ENCODE measurements at regions not wholly inside any gene's neighbourhood (a gene's known extent, or its start where the extent isn't known, plus 50 kb on each side); places are given as distances from the start of the nearest gene placed in this dataset.

- no peaks in the 10 kb centered on the region for H3K79me2 ChIP-seq (ENCODE audit: insufficient read depth)
- no peak overlapping the region for H3K9ac ChIP-seq
- H3K4me2 ChIP-seq, result no peak overlapping the region
- no peaks in the 10 kb centered on the region for H3K9me3 ChIP-seq
- H2AFZ ChIP-seq (ENCODE audit: low read depth), result no peak overlapping the region
- H3K4me1 ChIP-seq (ENCODE audit: control insufficient read depth in 1 of 2, insufficient read depth in 2 of 2, low read depth in 1 of 2, low read length in 1 of 2), result no peaks in the 10 kb centered on the region
- no peaks in the 10 kb centered on the region for H3F3A ChIP-seq (replicated peaks; ENCODE audit: insufficient read depth)
- H3K27me3 ChIP-seq (ENCODE audit: insufficient read depth), result no peaks in the 10 kb centered on the region
- H3K4me3 ChIP-seq (ENCODE audit: low read depth in 2 of 2, low read length in 1 of 2), result no peak overlapping the region
- WGBS (ENCODE audit: low lambda C conversion rate), result 0% methylated on average over 2 of the region's 2 CpGs
- H4K20me1 ChIP-seq (ENCODE audit: insufficient read depth), result no peaks in the 10 kb centered on the region
- POLR2A ChIA-PET, result no interaction called here
- TF ChIP-seq NFIC (IDR thresholded peaks at IDR 0.05; ENCODE audit: borderline replicate concordance) (no peak), SMC3 (IDR thresholded peaks at IDR 0.05; ENCODE audit: low read depth, low read length) (no peak), CTCF (IDR thresholded peaks at IDR 0.05) (no peak), MEF2A (IDR thresholded peaks at IDR 0.05; ENCODE audit: borderline replicate concordance, low read depth) (no peak), EP300 (IDR thresholded peaks at IDR 0.05; ENCODE audit: borderline replicate concordance in 1 of 2, low read depth in 1 of 2, low read length in 1 of 2) (no peak), EZH2phosphoT487 (IDR thresholded peaks at IDR 0.05; ENCODE audit: borderline replicate concordance, low read depth) (no peak), RCOR1 (IDR thresholded peaks at IDR 0.05; ENCODE audit: low read length) (no peak), JUND (IDR thresholded peaks at IDR 0.05) (no peak), TAF1 (IDR thresholded peaks at IDR 0.05; ENCODE audit: borderline replicate concordance, low read depth, low read length) (no peak), RFX5 (IDR thresholded peaks at IDR 0.05; ENCODE audit: low read length) (no peak), FOXM1 (IDR thresholded peaks at IDR 0.05; ENCODE audit: low read depth) (no peak), RAD21 (IDR thresholded peaks at IDR 0.05; ENCODE audit: low read length) (no peak), ELF1 (IDR thresholded peaks at IDR 0.05) (no peak), MAX (IDR thresholded peaks at IDR 0.05; ENCODE audit: low read depth) (no peak)
- TF ChIP-seq, protein P1, sequence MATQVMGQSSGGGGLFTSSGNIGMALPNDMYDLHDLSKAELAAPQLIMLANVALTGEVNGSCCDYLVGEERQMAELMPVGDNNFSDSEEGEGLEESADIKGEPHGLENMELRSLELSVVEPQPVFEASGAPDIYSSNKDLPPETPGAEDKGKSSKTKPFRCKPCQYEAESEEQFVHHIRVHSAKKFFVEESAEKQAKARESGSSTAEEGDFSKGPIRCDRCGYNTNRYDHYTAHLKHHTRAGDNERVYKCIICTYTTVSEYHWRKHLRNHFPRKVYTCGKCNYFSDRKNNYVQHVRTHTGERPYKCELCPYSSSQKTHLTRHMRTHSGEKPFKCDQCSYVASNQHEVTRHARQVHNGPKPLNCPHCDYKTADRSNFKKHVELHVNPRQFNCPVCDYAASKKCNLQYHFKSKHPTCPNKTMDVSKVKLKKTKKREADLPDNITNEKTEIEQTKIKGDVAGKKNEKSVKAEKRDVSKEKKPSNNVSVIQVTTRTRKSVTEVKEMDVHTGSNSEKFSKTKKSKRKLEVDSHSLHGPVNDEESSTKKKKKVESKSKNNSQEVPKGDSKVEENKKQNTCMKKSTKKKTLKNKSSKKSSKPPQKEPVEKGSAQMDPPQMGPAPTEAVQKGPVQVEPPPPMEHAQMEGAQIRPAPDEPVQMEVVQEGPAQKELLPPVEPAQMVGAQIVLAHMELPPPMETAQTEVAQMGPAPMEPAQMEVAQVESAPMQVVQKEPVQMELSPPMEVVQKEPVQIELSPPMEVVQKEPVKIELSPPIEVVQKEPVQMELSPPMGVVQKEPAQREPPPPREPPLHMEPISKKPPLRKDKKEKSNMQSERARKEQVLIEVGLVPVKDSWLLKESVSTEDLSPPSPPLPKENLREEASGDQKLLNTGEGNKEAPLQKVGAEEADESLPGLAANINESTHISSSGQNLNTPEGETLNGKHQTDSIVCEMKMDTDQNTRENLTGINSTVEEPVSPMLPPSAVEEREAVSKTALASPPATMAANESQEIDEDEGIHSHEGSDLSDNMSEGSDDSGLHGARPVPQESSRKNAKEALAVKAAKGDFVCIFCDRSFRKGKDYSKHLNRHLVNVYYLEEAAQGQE (IDR thresholded peaks at IDR 0.05; ENCODE audit: low read depth, low read length), result no peak
- TF ChIP-seq, protein P2, sequence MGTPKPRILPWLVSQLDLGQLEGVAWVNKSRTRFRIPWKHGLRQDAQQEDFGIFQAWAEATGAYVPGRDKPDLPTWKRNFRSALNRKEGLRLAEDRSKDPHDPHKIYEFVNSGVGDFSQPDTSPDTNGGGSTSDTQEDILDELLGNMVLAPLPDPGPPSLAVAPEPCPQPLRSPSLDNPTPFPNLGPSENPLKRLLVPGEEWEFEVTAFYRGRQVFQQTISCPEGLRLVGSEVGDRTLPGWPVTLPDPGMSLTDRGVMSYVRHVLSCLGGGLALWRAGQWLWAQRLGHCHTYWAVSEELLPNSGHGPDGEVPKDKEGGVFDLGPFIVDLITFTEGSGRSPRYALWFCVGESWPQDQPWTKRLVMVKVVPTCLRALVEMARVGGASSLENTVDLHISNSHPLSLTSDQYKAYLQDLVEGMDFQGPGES (IDR thresholded peaks at IDR 0.05; ENCODE audit: low read depth, low read length), result no peak
- TF ChIP-seq, protein P3, sequence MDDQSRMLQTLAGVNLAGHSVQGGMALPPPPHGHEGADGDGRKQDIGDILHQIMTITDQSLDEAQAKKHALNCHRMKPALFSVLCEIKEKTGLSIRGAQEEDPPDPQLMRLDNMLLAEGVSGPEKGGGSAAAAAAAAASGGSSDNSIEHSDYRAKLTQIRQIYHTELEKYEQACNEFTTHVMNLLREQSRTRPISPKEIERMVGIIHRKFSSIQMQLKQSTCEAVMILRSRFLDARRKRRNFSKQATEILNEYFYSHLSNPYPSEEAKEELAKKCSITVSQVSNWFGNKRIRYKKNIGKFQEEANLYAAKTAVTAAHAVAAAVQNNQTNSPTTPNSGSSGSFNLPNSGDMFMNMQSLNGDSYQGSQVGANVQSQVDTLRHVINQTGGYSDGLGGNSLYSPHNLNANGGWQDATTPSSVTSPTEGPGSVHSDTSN (IDR thresholded peaks at IDR 0.05), result no peak
- TF ChIP-seq, protein P4, sequence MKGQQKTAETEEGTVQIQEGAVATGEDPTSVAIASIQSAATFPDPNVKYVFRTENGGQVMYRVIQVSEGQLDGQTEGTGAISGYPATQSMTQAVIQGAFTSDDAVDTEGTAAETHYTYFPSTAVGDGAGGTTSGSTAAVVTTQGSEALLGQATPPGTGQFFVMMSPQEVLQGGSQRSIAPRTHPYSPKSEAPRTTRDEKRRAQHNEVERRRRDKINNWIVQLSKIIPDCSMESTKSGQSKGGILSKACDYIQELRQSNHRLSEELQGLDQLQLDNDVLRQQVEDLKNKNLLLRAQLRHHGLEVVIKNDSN (IDR thresholded peaks at IDR 0.05; ENCODE audit: borderline replicate concordance, low read depth), result no peak
- TF ChIP-seq, protein P5, sequence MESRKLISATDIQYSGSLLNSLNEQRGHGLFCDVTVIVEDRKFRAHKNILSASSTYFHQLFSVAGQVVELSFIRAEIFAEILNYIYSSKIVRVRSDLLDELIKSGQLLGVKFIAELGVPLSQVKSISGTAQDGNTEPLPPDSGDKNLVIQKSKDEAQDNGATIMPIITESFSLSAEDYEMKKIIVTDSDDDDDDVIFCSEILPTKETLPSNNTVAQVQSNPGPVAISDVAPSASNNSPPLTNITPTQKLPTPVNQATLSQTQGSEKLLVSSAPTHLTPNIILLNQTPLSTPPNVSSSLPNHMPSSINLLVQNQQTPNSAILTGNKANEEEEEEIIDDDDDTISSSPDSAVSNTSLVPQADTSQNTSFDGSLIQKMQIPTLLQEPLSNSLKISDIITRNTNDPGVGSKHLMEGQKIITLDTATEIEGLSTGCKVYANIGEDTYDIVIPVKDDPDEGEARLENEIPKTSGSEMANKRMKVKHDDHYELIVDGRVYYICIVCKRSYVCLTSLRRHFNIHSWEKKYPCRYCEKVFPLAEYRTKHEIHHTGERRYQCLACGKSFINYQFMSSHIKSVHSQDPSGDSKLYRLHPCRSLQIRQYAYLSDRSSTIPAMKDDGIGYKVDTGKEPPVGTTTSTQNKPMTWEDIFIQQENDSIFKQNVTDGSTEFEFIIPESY (IDR thresholded peaks at IDR 0.05; ENCODE audit: borderline replicate concordance, low read depth), result no peak
- H3K27ac ChIP-seq (ENCODE audit: low read depth in 2 of 2, low read length in 1 of 2), result no peak overlapping the region
- H3K9me2 ChIP-seq, result no peaks in the 10 kb centered on the region
- no peaks in the 10 kb centered on the region for H3K36me3 ChIP-seq (replicated peaks in 1 of 2; ENCODE audit: control insufficient read depth in 1 of 2, insufficient read depth in 2 of 2, low read length in 1 of 2)
- DNase-seq, result no peak
- CTCF ChIA-PET, result no interaction called here
Measured at GRCh38 chr1:118615066-118615465, 373.1 kb downstream of the TBX15 start.

Data from SK-N-SH (cell line).